Activated naive CD8-positive, alpha-beta T cell treated with anti-CD3 and anti-CD28 coated beads, Interleukin-2, amount 50 U/mL, for 24 hours (primary cell): ENCODE measurements at regions not wholly inside any gene's neighbourhood (a gene's known extent, or its start where the extent isn't known, plus 50 kb on each side); places are given as distances from the start of the nearest gene placed in this dataset.
"Not testable (repeated sequence)": the region's sequence is repeated elsewhere in the genome, so short reads cannot be mapped to it uniquely, and the experiment has no call there.

ENCODE experiments used
- ATAC-seq: fragments of 150-1000 bp; cut with Tn5 transposase; one replicate; pipeline ENCODE4 v1.10.0; 2021
- DNase-seq: peaks from one replicate; pipeline ENCODE4 v3.0.0; 2021
- H3K27ac Mint-ChIP-seq: one replicate; pipeline ENCODE4 v1.8.0; 2021; ENCODE audit warnings: mild to moderate bottlenecking, mixed read lengths
- H3K27me3 Mint-ChIP-seq: one replicate; pipeline ENCODE4 v1.8.0; 2021; ENCODE audit warnings: mixed read lengths
- H3K36me3 Mint-ChIP-seq: one replicate; pipeline ENCODE4 v1.8.0; 2021; ENCODE audit warnings: low read depth, mixed read lengths
- H3K4me1 Mint-ChIP-seq: one replicate; pipeline ENCODE4 v1.8.0; 2021; ENCODE audit warnings: mixed read lengths
- H3K4me3 Mint-ChIP-seq: one replicate; pipeline ENCODE4 v1.8.0; 2021; ENCODE audit warnings: mild to moderate bottlenecking, moderate library complexity, mixed read lengths
- H3K9me3 Mint-ChIP-seq: one replicate; pipeline ENCODE4 v1.8.0; 2021; ENCODE audit warnings: mixed read lengths

DNA sequence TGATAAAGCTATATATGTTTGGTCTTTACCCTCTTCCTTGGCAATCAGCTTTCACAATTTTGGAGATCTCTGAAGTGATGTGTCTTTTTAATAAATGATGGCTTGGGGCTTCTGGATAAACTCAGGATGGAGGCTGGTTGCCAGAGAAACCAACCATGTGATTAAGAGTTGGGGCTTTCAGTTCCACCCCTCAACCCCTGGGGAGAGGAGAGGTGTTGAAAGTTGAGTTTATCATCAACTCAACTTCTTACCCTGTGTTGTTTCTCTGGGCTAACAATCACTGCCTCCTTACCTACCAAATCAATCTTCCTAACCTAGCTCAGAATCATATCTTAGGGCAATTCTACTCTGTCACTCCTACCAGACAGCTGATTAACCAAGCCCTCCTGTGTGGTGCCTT lies 735.8 kb downstream of the ZPLD1 start:
- Mint-ChIP-seq H3K27ac (no peak overlapping the region), H3K4me1 (no peaks in the 10 kb centered on the region), H3K9me3 (peaks cover 6% of the 10 kb centered on the region), H3K27me3 (no peaks in the 10 kb centered on the region), H3K4me3 (no peak overlapping the region), H3K36me3 (no peaks in the 10 kb centered on the region)
- DNase-seq: no peak
- no peak for ATAC-seq

DNA sequence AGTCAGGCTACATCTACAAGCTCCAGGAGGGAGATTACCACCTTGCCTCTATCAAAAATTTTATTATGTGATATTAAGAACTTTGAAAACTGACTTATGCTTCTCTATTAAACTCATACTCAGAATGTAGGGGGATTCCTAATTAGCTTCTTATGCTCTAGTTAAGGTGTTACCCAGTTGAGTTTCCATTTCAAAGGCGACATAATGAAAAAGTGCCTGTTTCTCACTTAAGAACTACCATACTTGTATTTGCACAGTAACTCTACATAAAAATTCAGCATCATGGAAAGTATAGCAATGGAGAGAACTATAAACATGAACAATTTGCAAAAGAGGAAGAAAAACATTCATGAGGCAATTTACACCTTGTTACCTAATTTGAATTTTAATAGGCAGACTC lies 739.1 kb downstream of the ZPLD1 start:
- no peak for ATAC-seq
- H3K27me3 Mint-ChIP-seq: no peaks in the 10 kb centered on the region

DNA sequence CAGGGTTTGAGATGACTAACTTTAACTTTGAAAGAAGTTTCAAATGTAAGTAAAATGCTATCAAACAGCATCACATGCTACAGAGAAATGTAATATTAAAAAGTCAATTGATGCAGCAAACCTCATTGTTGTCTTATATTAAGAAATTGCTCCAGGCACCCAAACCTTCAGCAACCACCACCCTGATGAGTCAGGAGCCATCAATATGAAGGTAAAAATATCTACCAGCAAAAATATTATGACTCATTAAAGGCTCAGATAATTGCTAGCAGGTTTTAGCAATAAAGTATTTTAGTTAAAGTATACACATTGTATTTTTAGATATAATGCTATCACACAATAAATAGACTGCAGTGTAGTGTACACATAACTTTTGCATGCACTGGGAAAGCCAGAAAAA lies 746.3 kb downstream of the ZPLD1 start:
- Mint-ChIP-seq H3K9me3 (peaks cover 4% of the 10 kb centered on the region), H3K36me3 (no peaks in the 10 kb centered on the region), H3K4me3 (no peak overlapping the region), H3K27ac (no peak overlapping the region), H3K4me1 (no peaks in the 10 kb centered on the region), H3K27me3 (no peaks in the 10 kb centered on the region)
- DNase-seq (no peak), ATAC-seq (no peak)

More for the DNA sequence above, 739.1 kb downstream of the ZPLD1 start:
- Mint-ChIP-seq H3K4me1 (no peaks in the 10 kb centered on the region), H3K4me3 (no peak overlapping the region), H3K9me3 (no peaks in the 10 kb centered on the region), H3K36me3 (no peaks in the 10 kb centered on the region), H3K27ac (no peak overlapping the region)
- DNase-seq: no peak

DNA sequence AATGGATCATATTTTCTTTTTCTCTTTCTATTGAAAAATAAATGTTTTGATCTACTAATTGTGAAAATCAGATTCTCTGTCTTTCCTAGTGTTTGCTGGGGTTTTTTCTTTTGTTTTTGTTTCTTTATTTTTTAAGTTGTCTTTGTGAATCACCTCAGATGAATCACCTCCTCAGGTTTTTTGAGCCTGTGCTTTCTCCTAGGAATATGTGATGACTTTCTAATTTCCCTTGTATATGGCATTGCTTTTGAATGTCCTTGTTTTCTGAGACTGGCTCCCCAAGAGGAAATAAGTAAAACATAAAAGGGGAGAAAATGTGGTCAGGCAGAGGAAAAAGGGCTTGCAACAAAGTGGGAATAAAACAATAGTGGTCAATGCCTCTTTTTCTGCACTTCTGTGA lies 750.0 kb downstream of the ZPLD1 start:
- H3K27me3 Mint-ChIP-seq: no peaks in the 10 kb centered on the region
- H3K4me1 Mint-ChIP-seq: no peaks in the 10 kb centered on the region
- no peaks in the 10 kb centered on the region for H3K36me3 Mint-ChIP-seq
- H3K27ac Mint-ChIP-seq: no peak overlapping the region
- ATAC-seq (no peak), DNase-seq (no peak)
- no peak overlapping the region for H3K4me3 Mint-ChIP-seq
- peaks cover 10% of the 10 kb centered on the region for H3K9me3 Mint-ChIP-seq

DNA sequence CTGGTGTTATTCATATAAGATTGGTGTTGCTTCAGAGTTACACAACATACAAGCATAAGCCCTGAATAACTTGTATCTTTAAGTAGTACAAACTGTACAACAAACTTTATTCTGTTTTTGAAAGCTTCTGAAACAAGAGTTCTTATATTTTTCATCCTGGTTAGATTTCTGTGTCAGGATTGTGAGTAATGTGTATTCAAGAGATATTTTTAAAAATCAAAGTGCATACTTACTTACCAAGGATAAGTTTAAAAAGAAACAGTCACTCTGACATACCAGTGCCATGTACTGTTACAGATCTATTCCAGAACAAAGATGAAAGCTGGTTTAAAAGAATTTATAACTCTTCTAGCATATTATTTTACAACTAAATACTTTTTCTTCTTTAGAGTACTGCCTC lies 755.1 kb downstream of the ZPLD1 start:
- ATAC-seq: no peak

DNA sequence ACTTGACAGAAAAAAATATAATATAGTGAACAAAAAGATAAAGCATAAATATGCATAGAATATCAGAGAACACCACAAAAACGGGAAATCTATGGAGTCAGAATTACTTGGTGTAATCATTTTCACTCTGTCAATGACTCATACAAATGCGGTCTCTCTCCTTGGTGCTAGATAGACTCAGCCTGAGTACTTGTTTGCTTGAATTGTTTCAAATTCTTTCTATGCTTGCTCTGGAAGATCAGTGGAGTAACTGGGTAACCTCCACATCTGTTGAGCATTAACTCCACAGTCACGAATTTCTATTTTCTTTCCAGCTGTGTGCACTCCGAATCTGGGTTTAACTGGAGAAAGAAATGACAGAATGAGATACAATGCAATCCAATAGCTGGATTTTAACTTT lies 760.4 kb downstream of the ZPLD1 start:
- H3K4me1 Mint-ChIP-seq: no peaks in the 10 kb centered on the region
- no peak overlapping the region for H3K4me3 Mint-ChIP-seq
- H3K36me3 Mint-ChIP-seq: no peaks in the 10 kb centered on the region
- no peak overlapping the region for H3K27ac Mint-ChIP-seq
- ATAC-seq (no peak), DNase-seq (no peak)
- H3K27me3 Mint-ChIP-seq: no peaks in the 10 kb centered on the region
- peaks cover 4% of the 10 kb centered on the region for H3K9me3 Mint-ChIP-seq

More for the DNA sequence above, 755.1 kb downstream of the ZPLD1 start:
- H3K27ac Mint-ChIP-seq: no peak overlapping the region
- H3K4me3 Mint-ChIP-seq: no peak overlapping the region
- H3K9me3 Mint-ChIP-seq: peaks cover 11% of the 10 kb centered on the region
- no peak for DNase-seq
- no peaks in the 10 kb centered on the region for H3K36me3 Mint-ChIP-seq
- H3K27me3 Mint-ChIP-seq: no peaks in the 10 kb centered on the region
- H3K4me1 Mint-ChIP-seq: no peaks in the 10 kb centered on the region

DNA sequence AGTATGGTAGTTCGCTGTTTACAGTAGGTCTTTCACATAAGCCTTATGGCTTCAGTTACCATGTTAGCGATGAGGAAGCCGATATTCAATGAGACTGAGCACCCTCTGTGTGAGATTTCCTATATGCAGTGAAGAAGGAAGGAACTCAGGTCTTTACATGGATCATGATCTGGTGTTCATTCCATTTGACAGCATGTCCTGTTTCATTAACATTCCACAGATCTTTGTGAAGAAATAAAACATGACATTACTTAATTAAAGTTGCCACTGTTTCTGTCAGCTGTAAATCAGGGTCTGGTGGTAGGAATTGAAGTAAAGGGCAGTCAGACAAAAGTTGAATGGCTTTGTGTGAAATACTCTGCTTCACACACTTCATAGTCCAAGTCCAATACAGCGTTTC lies 768.6 kb downstream of the ZPLD1 start:
- Mint-ChIP-seq H3K9me3 (no peaks in the 10 kb centered on the region), H3K4me1 (no peaks in the 10 kb centered on the region), H3K27ac (no peak overlapping the region), H3K27me3 (no peaks in the 10 kb centered on the region), H3K4me3 (no peak overlapping the region), H3K36me3 (no peaks in the 10 kb centered on the region)
- no peak for DNase-seq
- no peak for ATAC-seq

DNA sequence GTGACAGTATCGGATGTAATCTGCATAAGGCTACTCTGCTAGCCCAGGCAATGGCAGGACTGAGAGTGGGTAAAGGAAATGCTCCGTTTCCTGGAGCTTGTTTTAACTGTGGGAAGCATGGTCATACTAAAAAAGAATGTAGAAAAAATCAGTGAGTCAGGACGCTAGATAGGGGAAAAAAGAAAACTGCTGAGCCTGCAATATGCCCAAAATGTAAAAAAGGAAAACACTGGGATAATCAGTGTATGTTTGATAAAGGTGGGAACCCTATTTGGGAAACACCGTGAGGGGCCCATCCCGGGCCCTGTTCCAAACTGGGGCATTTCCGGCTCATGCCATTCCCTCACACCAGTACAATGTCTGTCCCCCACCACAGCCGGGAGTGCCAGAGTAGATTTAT lies 775.8 kb downstream of the ZPLD1 start:
- DNase-seq (no peak), ATAC-seq (no peak)
- Mint-ChIP-seq H3K4me3 (no peak overlapping the region), H3K27ac (no peak overlapping the region), H3K27me3 (no peaks in the 10 kb centered on the region), H3K36me3 (no peaks in the 10 kb centered on the region), H3K4me1 (no peaks in the 10 kb centered on the region), H3K9me3 (no peaks in the 10 kb centered on the region)

DNA sequence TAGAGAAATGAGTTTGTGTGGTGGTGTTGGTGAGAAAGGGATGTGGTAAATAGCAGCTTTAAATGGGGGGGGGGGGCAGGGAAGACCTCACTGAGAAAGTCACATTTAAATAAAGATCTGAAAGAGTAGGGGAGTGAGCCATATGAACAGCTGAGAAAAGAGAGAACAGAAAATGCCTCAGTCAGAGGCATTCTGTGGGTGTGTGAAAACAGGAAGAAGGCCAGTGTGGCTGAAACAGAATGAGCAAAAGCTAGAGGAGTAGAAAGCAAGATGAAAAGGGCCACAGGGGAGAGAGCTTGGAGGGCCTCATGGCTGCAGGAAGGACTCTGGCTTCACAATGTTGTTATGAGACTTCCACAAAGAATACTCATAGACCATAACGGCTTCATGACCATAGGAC lies 783.3 kb downstream of the ZPLD1 start:
- Mint-ChIP-seq H3K9me3 (peaks cover 7% of the 10 kb centered on the region), H3K4me1 (no peaks in the 10 kb centered on the region), H3K36me3 (no peaks in the 10 kb centered on the region), H3K27ac (no peak overlapping the region), H3K27me3 (no peaks in the 10 kb centered on the region), H3K4me3 (no peak overlapping the region)
- no peak for ATAC-seq
- no peak for DNase-seq

DNA sequence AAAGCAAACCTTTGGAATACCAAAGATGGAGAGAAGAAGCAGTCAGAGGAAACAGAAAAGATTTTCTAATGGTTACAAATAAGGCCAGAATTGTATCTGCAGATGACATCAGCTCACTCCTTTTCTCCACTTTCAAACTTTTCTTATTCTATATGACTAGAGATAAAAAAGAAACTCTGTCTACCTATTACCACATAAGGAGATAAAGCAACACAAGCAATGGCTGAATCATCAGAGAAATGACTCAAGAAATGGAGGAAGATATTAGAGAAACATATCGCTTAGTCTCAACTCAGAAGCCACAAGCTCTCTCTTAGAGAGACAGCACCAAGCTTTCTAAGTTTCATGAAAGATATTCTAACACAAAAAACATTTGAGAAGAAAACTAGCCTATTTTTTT lies 784.0 kb downstream of the ZPLD1 start:
- Mint-ChIP-seq H3K4me1 (no peaks in the 10 kb centered on the region), H3K27me3 (no peaks in the 10 kb centered on the region), H3K36me3 (no peaks in the 10 kb centered on the region), H3K9me3 (peaks cover 7% of the 10 kb centered on the region), H3K4me3 (no peak overlapping the region), H3K27ac (no peak overlapping the region)
- DNase-seq (no peak), ATAC-seq (no peak)

DNA sequence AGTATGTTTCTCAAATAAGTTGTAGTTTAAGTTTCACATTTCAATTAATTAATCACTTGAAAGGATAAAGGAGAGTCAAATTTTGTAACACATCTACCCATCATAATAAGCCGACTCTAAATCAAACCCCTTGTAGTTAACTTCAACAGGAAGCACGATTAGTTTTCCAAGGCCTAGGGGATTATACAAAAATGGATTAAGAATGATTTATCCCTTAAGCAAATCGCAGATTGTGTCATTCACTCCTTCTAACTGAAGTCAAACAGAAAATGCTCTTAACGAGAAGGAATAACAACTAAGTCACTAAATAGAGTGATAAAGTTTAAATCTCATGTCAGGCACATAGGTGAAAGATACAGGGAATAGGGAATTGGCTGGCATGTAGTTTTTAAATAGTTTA lies 792.8 kb downstream of the ZPLD1 start:
- H3K4me1 Mint-ChIP-seq: no peaks in the 10 kb centered on the region
- H3K27me3 Mint-ChIP-seq: no peaks in the 10 kb centered on the region
- no peak for ATAC-seq
- H3K27ac Mint-ChIP-seq: no peak overlapping the region
- no peak overlapping the region for H3K4me3 Mint-ChIP-seq
- H3K36me3 Mint-ChIP-seq: no peaks in the 10 kb centered on the region
- no peaks in the 10 kb centered on the region for H3K9me3 Mint-ChIP-seq
- DNase-seq: no peak

DNA sequence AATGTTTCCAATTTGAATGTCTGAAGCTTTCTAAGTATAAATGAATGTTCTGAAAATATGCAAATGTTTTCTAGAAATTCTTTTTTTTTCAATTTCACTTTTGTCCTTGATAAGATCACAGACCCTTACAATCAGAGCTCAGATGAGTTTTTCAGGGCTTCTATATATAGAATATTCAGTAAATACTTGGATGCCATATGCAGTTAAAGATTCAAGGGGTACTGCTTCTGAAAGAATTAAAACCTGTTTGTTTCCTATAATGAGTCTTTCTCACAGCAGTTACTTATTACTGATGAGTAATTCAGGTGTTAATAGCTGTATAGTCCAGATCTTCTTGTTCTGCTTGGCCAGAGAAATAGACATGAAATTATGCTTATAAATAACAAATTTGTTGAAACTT lies 812.6 kb downstream of the ZPLD1 start:
- ATAC-seq (no peak), DNase-seq (no peak)
- Mint-ChIP-seq H3K9me3 (peaks cover 4% of the 10 kb centered on the region), H3K4me1 (no peaks in the 10 kb centered on the region), H3K27me3 (no peaks in the 10 kb centered on the region), H3K27ac (no peak overlapping the region), H3K4me3 (no peak overlapping the region), H3K36me3 (no peaks in the 10 kb centered on the region)

DNA sequence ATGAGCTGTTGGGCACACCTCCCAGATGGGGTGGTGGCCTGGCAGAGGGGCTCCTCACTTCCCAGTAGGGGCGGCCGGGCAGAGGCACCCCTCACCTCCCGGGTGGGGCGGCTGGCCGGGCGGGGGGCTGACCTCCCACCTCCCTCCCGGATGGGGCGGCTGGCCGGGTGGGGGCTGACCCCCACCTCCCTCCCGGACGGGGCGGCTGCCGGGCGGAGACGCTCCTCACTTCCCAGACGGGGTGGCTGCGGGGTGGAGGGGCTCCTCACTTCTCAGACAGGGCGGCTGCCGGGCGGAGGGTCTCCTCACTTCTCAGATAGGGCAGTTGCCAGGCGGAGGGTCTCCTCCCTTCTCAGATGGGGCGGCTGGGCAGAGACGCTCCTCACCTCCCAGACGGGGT lies 820.0 kb downstream of the ZPLD1 start:
- not testable (repeated sequence) for H3K27me3 Mint-ChIP-seq, H3K36me3 Mint-ChIP-seq, H3K4me1 Mint-ChIP-seq

DNA sequence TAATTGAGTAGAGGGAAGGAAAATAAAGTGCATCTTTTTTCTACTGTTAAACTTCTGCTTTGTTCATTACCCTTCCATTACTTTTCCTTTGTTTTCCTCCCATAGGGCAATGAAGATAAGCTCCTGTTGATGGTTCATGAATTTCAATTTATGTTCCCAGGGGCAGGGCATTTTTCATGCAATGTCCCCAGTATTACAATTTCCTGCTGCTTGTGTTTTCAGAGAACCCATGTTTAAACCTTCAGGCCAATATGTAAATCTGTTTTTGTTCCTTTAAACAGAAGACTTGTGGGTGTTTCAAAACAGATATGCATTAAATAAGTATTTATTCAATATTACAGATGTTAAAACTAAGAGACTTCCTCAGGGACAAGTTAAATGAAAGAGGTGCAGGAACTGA lies 834.5 kb downstream of the ZPLD1 start:
- Mint-ChIP-seq H3K4me3 (no peak overlapping the region), H3K27ac (no peak overlapping the region), H3K36me3 (no peaks in the 10 kb centered on the region), H3K9me3 (peaks cover 29% of the 10 kb centered on the region), H3K4me1 (no peaks in the 10 kb centered on the region), H3K27me3 (no peaks in the 10 kb centered on the region)
- DNase-seq (no peak), ATAC-seq (no peak)

More for the DNA sequence above, 820.0 kb downstream of the ZPLD1 start:
- not testable (repeated sequence) for ATAC-seq, H3K27ac Mint-ChIP-seq, DNase-seq, H3K4me3 Mint-ChIP-seq
- peaks cover 11% of the 10 kb centered on the region for H3K9me3 Mint-ChIP-seq

DNA sequence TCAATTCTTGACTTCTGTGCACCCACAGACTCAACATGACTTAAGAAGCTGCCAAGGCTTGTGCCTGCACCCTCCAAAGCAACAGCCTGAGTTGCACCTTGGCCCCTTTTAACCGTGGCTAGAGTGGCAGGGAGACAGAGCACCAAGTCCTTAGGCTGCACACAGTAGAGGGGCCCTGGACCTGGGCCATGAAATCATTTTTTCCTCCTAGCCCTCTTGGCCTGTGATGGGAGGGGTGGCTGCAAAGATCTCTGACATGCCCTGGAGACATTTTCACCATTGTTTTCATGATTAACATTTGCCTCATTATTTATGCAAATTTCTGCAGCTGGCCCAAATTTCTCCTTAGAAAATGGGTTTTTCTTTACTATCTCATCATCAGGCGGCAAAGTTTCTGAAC lies 836.8 kb downstream of the ZPLD1 start:
- ATAC-seq (no peak), DNase-seq (no peak)
- H3K36me3 Mint-ChIP-seq: no peaks in the 10 kb centered on the region
- peaks cover 29% of the 10 kb centered on the region for H3K9me3 Mint-ChIP-seq
- H3K4me1 Mint-ChIP-seq: no peaks in the 10 kb centered on the region
- no peak overlapping the region for H3K4me3 Mint-ChIP-seq
- H3K27me3 Mint-ChIP-seq: no peaks in the 10 kb centered on the region
- H3K27ac Mint-ChIP-seq: no peak overlapping the region

DNA sequence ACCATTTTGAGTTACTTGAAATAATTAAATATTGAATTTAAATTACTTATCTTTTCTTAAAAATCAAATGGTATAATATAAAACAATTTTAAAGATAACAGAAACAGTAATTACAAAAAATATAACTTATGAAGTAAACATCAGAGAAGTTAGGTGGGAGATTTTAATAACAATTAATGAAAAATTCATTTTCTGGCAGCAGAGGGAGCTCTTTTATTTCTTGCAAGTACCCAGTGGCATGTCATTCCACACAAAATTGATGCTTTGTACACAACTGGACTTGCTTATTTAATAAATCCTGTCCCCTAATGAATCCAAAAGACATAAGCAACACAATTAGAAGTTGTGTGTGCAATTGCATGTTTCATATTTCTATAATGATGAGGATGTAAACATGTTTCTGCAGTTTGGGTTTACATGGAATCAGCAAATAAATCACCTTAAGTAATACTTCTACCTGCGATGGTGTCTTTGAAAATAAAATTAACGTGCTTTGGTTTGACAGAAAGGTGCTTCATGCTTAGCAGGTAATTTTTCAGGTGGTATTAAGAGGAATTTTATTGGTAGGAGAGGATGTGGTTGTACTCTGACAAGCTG lies 861.3 kb downstream of the ZPLD1 start:
- Mint-ChIP-seq H3K9me3 (peaks cover 4% of the 10 kb centered on the region), H3K27me3 (no peaks in the 10 kb centered on the region), H3K27ac (no peak overlapping the region), H3K4me3 (no peak overlapping the region), H3K4me1 (no peaks in the 10 kb centered on the region), H3K36me3 (no peaks in the 10 kb centered on the region)
- ATAC-seq (no peak), DNase-seq (no peak)
